ENCODE measurements at regions not wholly inside any gene's neighbourhood (a gene's known extent, or its start where the extent isn't known, plus 50 kb on each side); places are given as distances from the start of the nearest gene placed in this dataset.

- TF ChIP-seq POLR2A (IDR thresholded peaks at IDR 0.05) = no peak
- TF ChIP-seq CTCF (IDR thresholded peaks at IDR 0.05) = no peak
These were observed 126.7 kb downstream of the C9orf50 start for GRCh38 chr9:129494113-129494789.
